GM12873 (cell line): ENCODE measurements at regions not wholly inside any gene's neighbourhood (a gene's known extent, or its start where the extent isn't known, plus 50 kb on each side); places are given as distances from the start of the nearest gene placed in this dataset.

Experiments
- CTCF ChIP-seq: IDR thresholded peaks from 2 replicates; pipeline ENCODE4 v1.5.1; 2012; ENCODE audit warnings: low read depth, mild to moderate bottlenecking, moderate library complexity, low read length, control low read depth; ENCODE audit not compliant: insufficient read depth; ENCODE audit errors: missing control alignments

- no peak for TF ChIP-seq CTCF
These were observed 217.4 kb upstream of the PPP2R2D start for GRCh38 chr10:131683281-131683861.

DNA sequence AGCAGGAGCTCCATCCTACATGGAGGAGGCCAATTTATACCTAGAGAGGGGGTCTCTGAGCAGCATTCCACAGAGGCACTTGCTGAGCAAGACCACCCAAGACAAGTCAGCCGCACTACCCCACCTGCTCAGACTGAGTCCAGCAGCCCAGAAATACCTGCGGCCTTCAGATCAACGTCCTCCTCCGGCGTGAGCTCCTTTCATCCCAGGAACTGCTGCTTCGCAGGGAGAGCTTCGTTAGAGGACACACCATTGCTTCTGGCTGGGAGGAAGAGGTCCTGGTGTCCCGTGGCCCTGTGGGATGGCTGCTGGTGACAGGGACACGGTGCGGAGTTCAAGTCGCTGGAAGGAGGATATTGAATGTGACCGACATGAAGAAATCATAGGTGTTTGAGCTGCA lies 216.9 kb upstream of the PPP2R2D start:
- TF ChIP-seq CTCF: no peak

- TF ChIP-seq CTCF: no peak
These were observed 215.8 kb upstream of the PPP2R2D start for GRCh38 chr10:131685007-131685406.

DNA sequence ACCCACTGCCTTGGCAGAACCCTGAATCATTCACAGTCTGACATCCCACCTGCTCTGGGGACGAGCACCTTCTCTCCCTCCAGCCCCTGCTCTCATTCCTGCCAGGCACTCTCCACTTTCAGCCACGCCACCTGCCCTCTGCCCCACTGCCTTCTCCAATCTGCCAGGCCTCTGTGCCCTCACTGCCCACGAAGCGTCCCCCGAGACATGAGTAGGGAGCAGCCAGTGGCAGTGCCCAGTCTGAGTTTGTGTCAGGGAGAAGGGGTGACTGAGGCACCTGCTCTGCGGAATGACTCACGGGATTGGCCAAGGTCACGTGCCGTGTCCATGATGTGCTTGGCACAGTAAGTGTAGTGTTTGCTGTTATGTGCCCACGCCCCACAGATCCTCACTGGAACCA lies 215.2 kb upstream of the PPP2R2D start:
- no peak for TF ChIP-seq CTCF

GRCh38 chr10:131686781-131687420 lies 213.9 kb upstream of the PPP2R2D start:
- TF ChIP-seq CTCF: no peak

DNA sequence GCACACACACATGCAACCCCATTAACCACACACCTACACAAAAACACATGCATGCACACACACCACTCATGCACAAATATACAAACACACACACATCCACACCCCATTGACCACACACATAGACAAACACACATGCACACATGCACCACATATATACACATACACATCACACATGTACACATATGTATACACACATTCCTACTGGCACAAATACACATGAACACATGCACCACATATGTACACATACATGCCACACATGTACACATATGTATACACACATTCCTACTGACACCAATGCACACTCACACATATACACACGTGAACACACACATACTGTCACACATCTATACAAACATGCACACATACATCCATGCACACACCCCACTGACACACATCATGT lies 212.5 kb upstream of the PPP2R2D start:
- no peak for TF ChIP-seq CTCF

- peak; percentile 13 for TF ChIP-seq CTCF
These were observed 211.8 kb upstream of the PPP2R2D start for GRCh38 chr10:131689016-131689415.
